ENCODE measurements at regions not wholly inside any gene's neighbourhood (a gene's known extent, or its start where the extent isn't known, plus 50 kb on each side); places are given as distances from the start of the nearest gene placed in this dataset.

DNA sequence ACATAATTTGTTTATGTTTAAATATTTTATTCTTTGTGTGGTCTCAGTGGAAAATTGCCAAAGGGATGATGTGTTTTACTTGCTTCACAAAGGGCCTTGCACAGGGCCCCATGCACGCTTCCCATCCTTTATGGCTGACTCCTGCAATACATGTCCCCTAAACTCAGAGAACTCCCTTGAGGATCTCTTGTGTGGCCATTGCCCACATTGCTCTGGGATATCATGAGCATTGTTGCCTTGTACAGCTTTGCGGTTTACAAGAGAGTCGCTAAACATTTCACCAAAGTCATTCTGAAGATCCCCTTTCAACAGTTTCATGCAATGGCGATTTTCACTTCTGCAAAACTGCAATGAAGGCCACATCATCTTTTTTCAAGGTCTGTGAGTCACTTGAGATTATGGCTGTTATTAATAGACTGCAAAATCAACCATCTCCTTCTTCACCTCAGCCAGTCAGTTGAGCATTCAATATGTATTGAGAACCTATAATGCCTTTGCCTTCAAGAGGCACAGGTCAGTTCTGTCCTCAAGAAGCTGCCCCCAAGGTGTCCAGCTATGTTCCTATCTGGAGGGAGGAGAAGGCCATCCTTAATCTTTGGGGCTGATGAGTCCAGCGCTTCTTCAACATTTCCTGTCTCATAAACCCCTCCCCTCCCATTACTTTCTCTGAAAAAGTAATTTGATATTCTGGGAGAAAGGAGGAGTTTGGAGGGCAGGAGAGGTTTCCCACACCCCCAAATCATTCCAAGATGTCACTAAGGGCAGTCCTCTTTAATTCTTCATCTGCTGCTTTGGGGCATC lies 108.1 kb downstream of the CCDC71L start:
- no peak overlapping the region for H3K4me3 ChIP-seq
- H3K27me3 ChIP-seq = no peaks in the 10 kb centered on the region
- H3K36me3 ChIP-seq = no peaks in the 10 kb centered on the region
- no peak overlapping the region for H3K27ac ChIP-seq
- DNase-seq = no peak
- no peaks in the 10 kb centered on the region for H3K9me3 ChIP-seq
- 69 to 94% methylated on average over 5 of the region's 5 CpGs for WGBS, 2 donors
- no peak for TF ChIP-seq POLR2A (IDR thresholded peaks at IDR 0.05)
- no peak for TF ChIP-seq POLR2AphosphoS5 (IDR thresholded peaks at IDR 0.05)
- no peak for TF ChIP-seq EP300 (IDR thresholded peaks at IDR 0.05)
- TF ChIP-seq, protein P1, sequence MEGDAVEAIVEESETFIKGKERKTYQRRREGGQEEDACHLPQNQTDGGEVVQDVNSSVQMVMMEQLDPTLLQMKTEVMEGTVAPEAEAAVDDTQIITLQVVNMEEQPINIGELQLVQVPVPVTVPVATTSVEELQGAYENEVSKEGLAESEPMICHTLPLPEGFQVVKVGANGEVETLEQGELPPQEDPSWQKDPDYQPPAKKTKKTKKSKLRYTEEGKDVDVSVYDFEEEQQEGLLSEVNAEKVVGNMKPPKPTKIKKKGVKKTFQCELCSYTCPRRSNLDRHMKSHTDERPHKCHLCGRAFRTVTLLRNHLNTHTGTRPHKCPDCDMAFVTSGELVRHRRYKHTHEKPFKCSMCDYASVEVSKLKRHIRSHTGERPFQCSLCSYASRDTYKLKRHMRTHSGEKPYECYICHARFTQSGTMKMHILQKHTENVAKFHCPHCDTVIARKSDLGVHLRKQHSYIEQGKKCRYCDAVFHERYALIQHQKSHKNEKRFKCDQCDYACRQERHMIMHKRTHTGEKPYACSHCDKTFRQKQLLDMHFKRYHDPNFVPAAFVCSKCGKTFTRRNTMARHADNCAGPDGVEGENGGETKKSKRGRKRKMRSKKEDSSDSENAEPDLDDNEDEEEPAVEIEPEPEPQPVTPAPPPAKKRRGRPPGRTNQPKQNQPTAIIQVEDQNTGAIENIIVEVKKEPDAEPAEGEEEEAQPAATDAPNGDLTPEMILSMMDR (IDR thresholded peaks at IDR 0.05) = no peak
- H3K4me1 ChIP-seq = no peaks in the 10 kb centered on the region
- intact Hi-C loops (cut with DNase I) = no loop called here

DNA sequence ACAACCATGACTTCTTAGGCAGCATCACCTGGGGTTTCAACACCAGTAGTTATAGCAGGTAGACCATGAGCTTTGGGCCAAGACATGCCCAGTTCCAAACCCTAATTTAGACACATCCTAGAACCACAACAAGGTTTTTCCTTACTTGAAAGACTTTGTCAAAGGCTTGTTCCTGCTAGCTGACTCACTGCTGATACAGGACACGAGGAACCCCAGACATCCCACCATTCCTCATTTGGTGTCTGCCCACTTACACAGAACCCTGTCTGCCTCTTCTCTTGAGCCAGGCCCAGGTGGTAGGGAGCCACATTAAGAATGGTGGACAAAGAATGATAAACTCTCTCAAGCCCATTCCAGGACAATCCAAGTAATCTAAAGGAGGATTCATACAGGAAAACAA lies 109.0 kb downstream of the CCDC71L start:
- H3K4me1 ChIP-seq = no peaks in the 10 kb centered on the region
- TF ChIP-seq EP300 (IDR thresholded peaks at IDR 0.05) (no peak), POLR2A (IDR thresholded peaks at IDR 0.05) (no peak), POLR2AphosphoS5 (IDR thresholded peaks at IDR 0.05) (no peak)
- TF ChIP-seq, protein P1 (IDR thresholded peaks at IDR 0.05) = no peak
- 89 to 91% methylated on average over 1 of the region's 1 CpG for WGBS, 2 donors
- no peak overlapping the region for H3K4me3 ChIP-seq
- no peaks in the 10 kb centered on the region for H3K27me3 ChIP-seq
- H3K36me3 ChIP-seq = no peaks in the 10 kb centered on the region
- H3K9me3 ChIP-seq = no peaks in the 10 kb centered on the region
- intact Hi-C loops (cut with DNase I) = no loop called here
- no peak for DNase-seq
- H3K27ac ChIP-seq = no peak overlapping the region

DNA sequence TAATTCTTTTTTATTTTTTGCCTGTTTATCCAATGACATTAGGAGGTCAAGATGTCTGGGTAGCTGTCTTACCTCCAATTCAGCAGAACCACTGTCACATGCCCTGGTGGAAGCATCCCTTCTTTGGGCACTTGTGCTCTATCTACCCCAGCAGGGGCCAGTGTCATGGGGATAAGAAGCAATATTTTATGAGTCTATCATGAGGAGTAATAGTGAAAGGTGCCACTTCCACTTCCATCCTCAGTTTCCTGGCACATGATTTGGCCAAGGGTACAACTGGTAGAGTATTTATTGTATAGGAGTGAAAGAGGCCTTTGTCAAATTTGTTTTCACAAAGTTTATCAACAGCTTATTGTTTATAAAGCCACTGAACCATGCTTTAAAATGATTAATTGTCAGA lies 112.5 kb downstream of the CCDC71L start:
- no peak for TF ChIP-seq EP300 (IDR thresholded peaks at IDR 0.05)
- TF ChIP-seq, protein P1 (IDR thresholded peaks at IDR 0.05) = no peak
- TF ChIP-seq POLR2A (IDR thresholded peaks at IDR 0.05) = no peak
- TF ChIP-seq POLR2AphosphoS5 (IDR thresholded peaks at IDR 0.05) = no peak
- H3K27ac ChIP-seq = no peak overlapping the region
- intact Hi-C loops (cut with DNase I) = no loop called here
- no peaks in the 10 kb centered on the region for H3K36me3 ChIP-seq
- no peaks in the 10 kb centered on the region for H3K27me3 ChIP-seq
- peaks cover 0 to 3% (median under 1%) of the 10 kb centered on the region in 4 donors for H3K4me1 ChIP-seq
- no peaks in the 10 kb centered on the region for H3K9me3 ChIP-seq
- DNase-seq = no peak
- H3K4me3 ChIP-seq = no peak overlapping the region

DNA sequence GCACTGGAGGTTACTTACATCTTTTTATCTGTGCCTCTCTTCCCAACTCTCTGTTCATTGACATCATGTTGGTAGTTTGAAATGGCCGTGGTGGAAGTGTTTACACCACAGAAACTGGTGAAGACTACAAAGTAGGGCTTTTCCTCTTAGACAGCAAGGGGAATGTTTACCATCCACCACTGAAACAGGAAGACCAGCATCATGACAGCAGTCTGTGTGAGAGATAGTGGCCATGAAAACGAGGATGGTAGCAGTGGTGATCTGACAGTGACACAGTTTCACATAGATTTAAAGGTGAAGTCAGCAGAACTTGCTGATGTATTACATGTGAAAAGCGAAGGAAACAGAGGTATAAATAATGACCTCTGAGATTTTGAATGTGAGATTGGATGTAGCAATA lies 115.7 kb downstream of the CCDC71L start:
- 79 to 81% methylated on average over 3 of the region's 3 CpGs for WGBS, 2 donors
- no peak overlapping the region for H3K27ac ChIP-seq
- TF ChIP-seq, protein P1 (IDR thresholded peaks at IDR 0.05) = no peak
- TF ChIP-seq POLR2AphosphoS5 (IDR thresholded peaks at IDR 0.05) = no peak
- no peak for TF ChIP-seq POLR2A (IDR thresholded peaks at IDR 0.05)
- no peak for TF ChIP-seq EP300 (IDR thresholded peaks at IDR 0.05)
- H3K9me3 ChIP-seq = no peaks in the 10 kb centered on the region
- H3K27me3 ChIP-seq = no peaks in the 10 kb centered on the region
- no peak overlapping the region for H3K4me3 ChIP-seq
- H3K36me3 ChIP-seq = no peaks in the 10 kb centered on the region
- DNase-seq = no peak
- intact Hi-C loops (cut with DNase I) = no loop called here
- peaks cover 0 to 22% (median 20%) of the 10 kb centered on the region in 4 donors for H3K4me1 ChIP-seq

All from sigmoid colon (tissue), 6 donors.